ENCODE measurements at regions not wholly inside any gene's neighbourhood (a gene's known extent, or its start where the extent isn't known, plus 50 kb on each side); places are given as distances from the start of the nearest gene placed in this dataset.
"Not testable (repeated sequence)": the region's sequence is repeated elsewhere in the genome, so short reads cannot be mapped to it uniquely, and the experiment has no call there.

DNA sequence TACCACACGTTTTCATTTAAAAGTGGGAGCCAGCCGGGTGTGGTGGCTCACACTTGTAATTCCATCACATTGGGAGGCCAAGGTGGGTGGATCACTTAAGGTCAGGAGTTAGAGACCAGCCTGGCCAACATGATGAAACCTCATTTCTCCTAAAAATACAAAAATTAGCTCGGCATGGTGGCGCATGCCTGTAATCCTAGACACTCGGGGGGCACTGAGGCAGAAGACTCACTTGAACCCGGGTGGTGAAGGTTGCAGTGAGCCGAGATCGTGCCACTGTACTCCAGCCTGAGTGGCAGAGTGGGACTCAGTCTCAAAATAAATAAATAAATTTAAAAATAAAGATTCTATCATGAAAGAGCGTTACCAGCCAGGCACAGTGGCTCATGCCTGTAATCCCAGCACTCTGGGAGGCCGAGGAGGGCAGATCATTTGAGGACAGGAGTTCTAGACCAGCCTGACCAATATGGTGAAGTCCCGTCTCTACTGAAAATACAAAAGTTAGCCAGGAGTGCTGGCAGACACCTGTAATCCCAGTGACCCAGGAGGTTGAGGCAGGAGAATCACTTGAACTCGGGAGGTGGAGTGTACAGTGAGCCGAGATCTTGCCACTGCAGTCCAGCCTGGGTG lies 135.4 kb upstream of the TPTE start:
- TF ChIP-seq, protein P1, sequence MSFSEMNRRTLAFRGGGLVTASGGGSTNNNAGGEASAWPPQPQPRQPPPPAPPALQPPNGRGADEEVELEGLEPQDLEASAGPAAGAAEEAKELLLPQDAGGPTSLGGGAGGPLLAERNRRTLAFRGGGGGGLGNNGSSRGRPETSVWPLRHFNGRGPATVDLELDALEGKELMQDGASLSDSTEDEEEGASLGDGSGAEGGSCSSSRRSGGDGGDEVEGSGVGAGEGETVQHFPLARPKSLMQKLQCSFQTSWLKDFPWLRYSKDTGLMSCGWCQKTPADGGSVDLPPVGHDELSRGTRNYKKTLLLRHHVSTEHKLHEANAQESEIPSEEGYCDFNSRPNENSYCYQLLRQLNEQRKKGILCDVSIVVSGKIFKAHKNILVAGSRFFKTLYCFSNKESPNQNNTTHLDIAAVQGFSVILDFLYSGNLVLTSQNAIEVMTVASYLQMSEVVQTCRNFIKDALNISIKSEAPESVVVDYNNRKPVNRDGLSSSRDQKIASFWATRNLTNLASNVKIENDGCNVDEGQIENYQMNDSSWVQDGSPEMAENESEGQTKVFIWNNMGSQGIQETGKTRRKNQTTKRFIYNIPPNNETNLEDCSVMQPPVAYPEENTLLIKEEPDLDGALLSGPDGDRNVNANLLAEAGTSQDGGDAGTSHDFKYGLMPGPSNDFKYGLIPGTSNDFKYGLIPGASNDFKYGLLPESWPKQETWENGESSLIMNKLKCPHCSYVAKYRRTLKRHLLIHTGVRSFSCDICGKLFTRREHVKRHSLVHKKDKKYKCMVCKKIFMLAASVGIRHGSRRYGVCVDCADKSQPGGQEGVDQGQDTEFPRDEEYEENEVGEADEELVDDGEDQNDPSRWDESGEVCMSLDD (tag by site-specific recombination; IDR thresholded peaks at IDR 0.05) = not testable (repeated sequence)
- not testable (repeated sequence) for TF ChIP-seq TCF7L2 (IDR thresholded peaks at IDR 0.05; ENCODE audit: borderline replicate concordance, low read depth, low read length); ZNF146 (tag by site-specific recombination; IDR thresholded peaks at IDR 0.05); ZEB2 (tag by site-specific recombination; IDR thresholded peaks at IDR 0.05); ZFP41 (tag by site-specific recombination; IDR thresholded peaks at IDR 0.05; ENCODE audit: borderline replicate concordance); ZNF404 (tag by site-specific recombination; IDR thresholded peaks at IDR 0.05); YY1 (tag by site-specific recombination; IDR thresholded peaks at IDR 0.05); KLF1 (tag by site-specific recombination; IDR thresholded peaks at IDR 0.05)
- TF ChIP-seq, protein P2, sequence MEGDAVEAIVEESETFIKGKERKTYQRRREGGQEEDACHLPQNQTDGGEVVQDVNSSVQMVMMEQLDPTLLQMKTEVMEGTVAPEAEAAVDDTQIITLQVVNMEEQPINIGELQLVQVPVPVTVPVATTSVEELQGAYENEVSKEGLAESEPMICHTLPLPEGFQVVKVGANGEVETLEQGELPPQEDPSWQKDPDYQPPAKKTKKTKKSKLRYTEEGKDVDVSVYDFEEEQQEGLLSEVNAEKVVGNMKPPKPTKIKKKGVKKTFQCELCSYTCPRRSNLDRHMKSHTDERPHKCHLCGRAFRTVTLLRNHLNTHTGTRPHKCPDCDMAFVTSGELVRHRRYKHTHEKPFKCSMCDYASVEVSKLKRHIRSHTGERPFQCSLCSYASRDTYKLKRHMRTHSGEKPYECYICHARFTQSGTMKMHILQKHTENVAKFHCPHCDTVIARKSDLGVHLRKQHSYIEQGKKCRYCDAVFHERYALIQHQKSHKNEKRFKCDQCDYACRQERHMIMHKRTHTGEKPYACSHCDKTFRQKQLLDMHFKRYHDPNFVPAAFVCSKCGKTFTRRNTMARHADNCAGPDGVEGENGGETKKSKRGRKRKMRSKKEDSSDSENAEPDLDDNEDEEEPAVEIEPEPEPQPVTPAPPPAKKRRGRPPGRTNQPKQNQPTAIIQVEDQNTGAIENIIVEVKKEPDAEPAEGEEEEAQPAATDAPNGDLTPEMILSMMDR (tag by site-specific recombination; IDR thresholded peaks at IDR 0.05) = not testable (repeated sequence)
- TF ChIP-seq, protein P3, sequence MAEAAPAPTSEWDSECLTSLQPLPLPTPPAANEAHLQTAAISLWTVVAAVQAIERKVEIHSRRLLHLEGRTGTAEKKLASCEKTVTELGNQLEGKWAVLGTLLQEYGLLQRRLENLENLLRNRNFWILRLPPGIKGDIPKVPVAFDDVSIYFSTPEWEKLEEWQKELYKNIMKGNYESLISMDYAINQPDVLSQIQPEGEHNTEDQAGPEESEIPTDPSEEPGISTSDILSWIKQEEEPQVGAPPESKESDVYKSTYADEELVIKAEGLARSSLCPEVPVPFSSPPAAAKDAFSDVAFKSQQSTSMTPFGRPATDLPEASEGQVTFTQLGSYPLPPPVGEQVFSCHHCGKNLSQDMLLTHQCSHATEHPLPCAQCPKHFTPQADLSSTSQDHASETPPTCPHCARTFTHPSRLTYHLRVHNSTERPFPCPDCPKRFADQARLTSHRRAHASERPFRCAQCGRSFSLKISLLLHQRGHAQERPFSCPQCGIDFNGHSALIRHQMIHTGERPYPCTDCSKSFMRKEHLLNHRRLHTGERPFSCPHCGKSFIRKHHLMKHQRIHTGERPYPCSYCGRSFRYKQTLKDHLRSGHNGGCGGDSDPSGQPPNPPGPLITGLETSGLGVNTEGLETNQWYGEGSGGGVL (tag by site-specific recombination; IDR thresholded peaks at IDR 0.05) = not testable (repeated sequence)
